Fibroblast of pulmonary artery (primary cell): ENCODE measurements at regions not wholly inside any gene's neighbourhood (a gene's known extent, or its start where the extent isn't known, plus 50 kb on each side); places are given as distances from the start of the nearest gene placed in this dataset.
A peak's percentile ranks its signal among the peaks of the same experiment; 100 is the strongest.

Experiments
- DNase-seq: peaks from one replicate; pipeline ENCODE4 v3.0.0-alpha.2; 2010; ENCODE audit warnings: low read depth
- H3K4me3 ChIP-seq: replicated peaks from 2 replicates; pipeline ENCODE4 v1.5.1; 2011; ENCODE audit warnings: low read depth, mild to moderate bottlenecking, control low read depth, low read length, moderate library complexity
- TF ChIP-seq, protein P1 (sequence below): IDR thresholded peaks from 2 replicates; pipeline ENCODE4 v1.5.1; 2011; ENCODE audit warnings: mild to moderate bottlenecking, control low read depth, low read length, inconsistent platforms; ENCODE audit errors: missing control alignments

- no peak for DNase-seq
- TF ChIP-seq, protein P1, sequence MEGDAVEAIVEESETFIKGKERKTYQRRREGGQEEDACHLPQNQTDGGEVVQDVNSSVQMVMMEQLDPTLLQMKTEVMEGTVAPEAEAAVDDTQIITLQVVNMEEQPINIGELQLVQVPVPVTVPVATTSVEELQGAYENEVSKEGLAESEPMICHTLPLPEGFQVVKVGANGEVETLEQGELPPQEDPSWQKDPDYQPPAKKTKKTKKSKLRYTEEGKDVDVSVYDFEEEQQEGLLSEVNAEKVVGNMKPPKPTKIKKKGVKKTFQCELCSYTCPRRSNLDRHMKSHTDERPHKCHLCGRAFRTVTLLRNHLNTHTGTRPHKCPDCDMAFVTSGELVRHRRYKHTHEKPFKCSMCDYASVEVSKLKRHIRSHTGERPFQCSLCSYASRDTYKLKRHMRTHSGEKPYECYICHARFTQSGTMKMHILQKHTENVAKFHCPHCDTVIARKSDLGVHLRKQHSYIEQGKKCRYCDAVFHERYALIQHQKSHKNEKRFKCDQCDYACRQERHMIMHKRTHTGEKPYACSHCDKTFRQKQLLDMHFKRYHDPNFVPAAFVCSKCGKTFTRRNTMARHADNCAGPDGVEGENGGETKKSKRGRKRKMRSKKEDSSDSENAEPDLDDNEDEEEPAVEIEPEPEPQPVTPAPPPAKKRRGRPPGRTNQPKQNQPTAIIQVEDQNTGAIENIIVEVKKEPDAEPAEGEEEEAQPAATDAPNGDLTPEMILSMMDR: no peak
- H3K4me3 ChIP-seq: no peak overlapping the region
Observed at GRCh38 chr1:42014823-42015222, 96.1 kb upstream of the HIVEP3 start.

DNA sequence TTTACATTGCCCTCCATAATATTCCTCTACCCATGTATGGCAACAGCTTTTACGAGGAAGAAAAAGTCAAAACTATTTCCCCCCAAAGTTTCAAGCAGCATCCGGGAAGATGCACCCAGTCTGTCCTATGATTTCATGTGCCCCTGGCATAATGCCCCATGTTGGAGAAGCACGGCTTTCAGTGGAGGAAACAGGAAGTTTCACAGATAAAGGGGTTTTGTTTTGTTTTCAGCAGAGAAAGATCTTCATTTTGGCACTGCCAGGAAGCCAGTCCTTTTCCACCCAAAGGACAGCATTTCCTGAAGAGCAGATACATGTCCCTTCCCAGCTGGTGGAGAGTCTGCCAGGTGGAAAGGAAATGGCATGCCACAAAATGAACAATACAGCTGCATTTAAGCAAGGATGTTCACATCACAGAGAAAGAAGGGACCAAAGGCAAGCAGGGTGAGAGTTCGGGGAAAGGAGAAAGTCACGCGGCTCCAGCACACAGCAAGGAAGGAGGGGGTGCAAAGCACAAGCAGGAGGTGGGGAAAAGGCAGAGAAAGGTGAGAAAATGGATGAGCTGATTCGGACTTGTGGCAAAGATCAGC is 95.3 kb upstream of the HIVEP3 start:
- H3K4me3 ChIP-seq: no peak overlapping the region
- peak; percentile 31 for DNase-seq

DNA sequence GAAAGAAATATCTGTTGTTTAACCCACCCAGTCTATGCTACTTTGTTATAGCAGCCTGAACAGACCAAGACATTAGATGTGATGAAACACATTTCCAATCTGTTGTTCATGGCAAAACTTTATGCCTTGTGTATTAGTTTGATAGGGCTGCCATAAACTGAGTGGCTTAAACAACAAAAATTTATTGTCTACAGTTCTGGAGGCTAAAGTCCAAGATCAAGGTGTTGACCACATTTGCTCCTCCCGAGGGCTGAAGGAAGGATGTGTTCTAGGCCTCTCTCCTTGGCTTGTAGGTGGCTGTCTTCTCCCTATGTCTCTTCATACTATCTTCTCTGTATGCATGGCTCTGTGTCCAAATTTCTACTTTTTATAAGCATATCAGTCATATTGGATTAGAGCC is 94.1 kb upstream of the HIVEP3 start:
- no peak for DNase-seq
- TF ChIP-seq, protein P1: no peak
- H3K4me3 ChIP-seq: no peak overlapping the region

More for the DNA sequence above, 95.3 kb upstream of the HIVEP3 start:
- TF ChIP-seq, protein P1: no peak

GRCh38 chr1:42010381-42010780 is 91.7 kb upstream of the HIVEP3 start:
- no peak for DNase-seq
- no peak overlapping the region for H3K4me3 ChIP-seq
- TF ChIP-seq, protein P1: no peak

DNA sequence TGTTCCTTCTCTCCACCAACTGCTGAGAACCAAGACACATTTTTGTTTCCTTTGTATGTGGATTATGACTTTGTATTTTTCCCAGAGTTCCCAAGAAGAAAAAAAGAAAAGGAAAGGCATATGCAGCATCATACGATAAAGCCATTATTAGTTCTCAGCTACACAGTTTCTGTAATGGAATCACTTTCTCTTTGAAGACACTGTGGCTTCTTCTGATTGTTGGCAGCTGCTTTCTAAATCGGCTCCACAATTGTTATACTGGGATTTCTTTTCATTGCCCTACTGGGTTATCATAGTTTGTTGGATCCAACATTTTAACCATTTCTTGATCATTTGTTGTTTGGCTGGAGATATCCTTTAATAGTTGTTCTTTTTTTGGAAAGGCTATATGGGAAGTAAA is 89.5 kb upstream of the HIVEP3 start:
- TF ChIP-seq, protein P1: no peak
- DNase-seq: no peak
- no peak overlapping the region for H3K4me3 ChIP-seq

- peak; percentile 69 for DNase-seq
- TF ChIP-seq, protein P1: no peak
- H3K4me3 ChIP-seq: no peak overlapping the region
Observed at GRCh38 chr1:42006836-42007235, 88.1 kb upstream of the HIVEP3 start.

- TF ChIP-seq, protein P1: no peak
- H3K4me3 ChIP-seq: no peak overlapping the region
- no peak for DNase-seq
Observed at GRCh38 chr1:42006093-42006492, 87.4 kb upstream of the HIVEP3 start.
